Mesenchymal stem cell (in vitro differentiated cells and primary cell): ENCODE measurements at regions not wholly inside any gene's neighbourhood (a gene's known extent, or its start where the extent isn't known, plus 50 kb on each side); places are given as distances from the start of the nearest gene placed in this dataset.

Experiments
- DNase-seq: peaks from one replicate; pipeline ENCODE4 v3.0.0-alpha.2; 2013
- H2AFZ ChIP-seq: one replicate; pipeline ENCODE4 v1.6.1; 2013; ENCODE audit warnings: low read depth, mild to moderate bottlenecking, control low read depth, inconsistent platforms, low read length, moderate library complexity
- H2AK5ac ChIP-seq: 2 replicates; pipeline ENCODE4 v1.6.1; 2013; ENCODE audit warnings: low read length, moderate library complexity, mild to moderate bottlenecking, inconsistent platforms; ENCODE audit not compliant: severe bottlenecking
- H2BK120ac ChIP-seq: one replicate; pipeline ENCODE4 v1.6.1; 2013; ENCODE audit warnings: low read depth, mild to moderate bottlenecking, inconsistent platforms, low read length, moderate library complexity
- H2BK12ac ChIP-seq, 2 experiments: one replicate each; pipeline ENCODE4 v1.6.1; 2013; ENCODE audit warnings: inconsistent platforms in 2 of 2, low read length in 2 of 2, mild to moderate bottlenecking in 2 of 2, moderate library complexity in 2 of 2, control low read depth in 1 of 2
- H2BK15ac ChIP-seq: one replicate; pipeline ENCODE4 v1.6.1; 2013; ENCODE audit warnings: mild to moderate bottlenecking, low read depth, inconsistent platforms; ENCODE audit not compliant: poor library complexity, severe bottlenecking
- H2BK5ac ChIP-seq: 2 replicates; pipeline ENCODE4 v1.6.1; 2013; ENCODE audit warnings: low read depth, mild to moderate bottlenecking, low read length, control low read depth, inconsistent platforms; ENCODE audit not compliant: poor library complexity, severe bottlenecking
- H3K14ac ChIP-seq, 2 experiments: one replicate each; pipeline ENCODE4 v1.6.1; 2013; ENCODE audit warnings: inconsistent platforms in 2 of 2, low read length in 2 of 2, control low read depth in 1 of 2, mild to moderate bottlenecking in 1 of 2, moderate library complexity in 1 of 2
- H3K18ac ChIP-seq, 2 experiments: one replicate each; pipeline ENCODE4 v1.6.1; 2013; ENCODE audit warnings: inconsistent platforms in 2 of 2, low read length in 2 of 2, control low read depth in 1 of 2, low read depth in 1 of 2, mild to moderate bottlenecking in 1 of 2
- H3K23ac ChIP-seq, 2 experiments: one replicate each; pipeline ENCODE4 v1.6.1; 2013; ENCODE audit warnings: inconsistent platforms in 2 of 2, low read length in 2 of 2, mild to moderate bottlenecking in 2 of 2, moderate library complexity in 2 of 2, control low read depth in 1 of 2
- H3K27ac ChIP-seq: 2 replicates; pipeline ENCODE4 v1.5.1; 2013; ENCODE audit warnings: mild to moderate bottlenecking, moderate library complexity, low read length, control low read depth, inconsistent platforms; ENCODE audit not compliant: poor library complexity, severe bottlenecking
- H3K27me3 ChIP-seq, 2 experiments: 2 replicates each; pipeline versions ENCODE4 v1.6.1 to v1.7.0; 2013; ENCODE audit warnings: low read length in 2 of 2, mild to moderate bottlenecking in 2 of 2, moderate library complexity in 2 of 2, control low read depth in 1 of 2, inconsistent platforms in 1 of 2; ENCODE audit not compliant: control insufficient read depth in 1 of 2, insufficient read depth in 1 of 2
- H3K36me3 ChIP-seq, 2 experiments: 2 replicates each; pipeline versions ENCODE4 v1.6.1 to v1.7.0; 2013; ENCODE audit warnings: low read length in 2 of 2, control low read depth in 1 of 2, inconsistent platforms in 1 of 2, low read depth in 1 of 2, mild to moderate bottlenecking in 1 of 2; ENCODE audit not compliant: insufficient read depth in 2 of 2, control insufficient read depth in 1 of 2
- H3K4ac ChIP-seq, 2 experiments: one replicate each; pipeline ENCODE4 v1.6.1; 2013; ENCODE audit warnings: inconsistent platforms in 2 of 2, low read length in 2 of 2, mild to moderate bottlenecking in 2 of 2, moderate library complexity in 2 of 2, control low read depth in 1 of 2, low read depth in 1 of 2
- H3K4me1 ChIP-seq: 2 replicates; pipeline ENCODE4 v1.6.1; 2013; ENCODE audit warnings: low read depth, low read length, control low read depth; ENCODE audit not compliant: control insufficient read depth, insufficient read depth
- H3K4me2 ChIP-seq: 2 replicates; pipeline ENCODE4 v1.6.1; 2013; ENCODE audit warnings: low read length, mild to moderate bottlenecking, inconsistent platforms; ENCODE audit not compliant: poor library complexity, severe bottlenecking
- H3K4me3 ChIP-seq, 2 experiments: 2 replicates each; pipeline versions ENCODE4 v1.5.1 to v1.7.0; 2013; ENCODE audit warnings: low read length in 2 of 2, mild to moderate bottlenecking in 2 of 2, control low read depth in 1 of 2, low read depth in 1 of 2; ENCODE audit not compliant: insufficient read depth in 1 of 2
- H3K79me1 ChIP-seq: replicated peaks from 2 replicates; pipeline ENCODE4 v1.6.1; 2013; ENCODE audit warnings: mild to moderate bottlenecking, control low read depth, low read length, inconsistent platforms; ENCODE audit not compliant: poor library complexity, severe bottlenecking
- H3K9ac ChIP-seq: 2 replicates; pipeline ENCODE4 v1.7.0; 2013; ENCODE audit warnings: mild to moderate bottlenecking, low read length, moderate library complexity
- H3K9me3 ChIP-seq: 2 replicates; pipeline ENCODE4 v1.7.0; 2013; ENCODE audit warnings: mild to moderate bottlenecking, low read length; ENCODE audit not compliant: control insufficient read depth
- H4K8ac ChIP-seq: one replicate; pipeline ENCODE4 v1.6.1; 2013; ENCODE audit warnings: inconsistent platforms, mild to moderate bottlenecking, low read length, moderate library complexity
- H4K91ac ChIP-seq: one replicate; pipeline ENCODE4 v1.6.1; 2013; ENCODE audit warnings: mild to moderate bottlenecking, low read length, inconsistent platforms
- WGBS: methylation state at CpG from one replicate; pipeline ENCODE4 v1.1.7; 2013; ENCODE audit warnings: mixed read lengths; 5-methylcytosine and 5-hydroxymethylcytosine counted together

DNA sequence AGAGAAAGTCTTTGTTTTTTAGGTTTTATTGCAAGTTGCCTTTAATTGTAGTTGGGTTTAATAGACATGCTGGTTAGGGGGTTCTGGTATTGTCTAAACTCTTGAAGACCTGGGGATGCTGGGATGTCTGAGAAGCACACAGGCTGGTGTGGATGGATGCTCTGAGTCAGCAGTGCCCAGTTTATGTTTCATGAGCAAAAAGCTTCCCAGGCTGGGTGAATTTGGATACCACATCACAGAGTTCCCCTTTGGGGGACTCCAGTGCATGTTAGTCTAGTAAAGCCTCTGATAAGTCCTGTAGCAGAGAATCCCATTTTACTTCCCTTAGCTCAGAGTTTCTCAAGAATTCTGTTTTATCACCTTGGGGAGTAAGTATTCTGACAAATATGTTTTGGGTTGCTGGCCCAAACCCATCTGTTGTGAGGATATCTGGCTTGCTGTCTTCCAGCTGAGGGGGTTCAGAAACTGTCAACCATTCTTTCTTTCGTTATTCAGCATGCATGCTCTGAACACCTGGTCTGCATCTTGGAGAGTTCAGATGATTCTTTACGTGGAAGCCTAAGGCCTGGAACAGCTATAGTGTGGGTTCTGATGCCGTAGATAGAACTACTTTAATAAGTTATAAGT lies 509.1 kb downstream of the VRK1 start:
- Histone ChIP-seq H2AK5ac (no peak overlapping the region), H3K27ac (no peak overlapping the region), H4K8ac (no peak overlapping the region), H3K14ac (no peak overlapping the region), H3K9ac (no peak overlapping the region), H3K23ac (no peak overlapping the region), H3K18ac (no peak overlapping the region), H3K4me3 (no peak overlapping the region), H2BK5ac (no peak overlapping the region), H4K91ac (no peak overlapping the region), H3K36me3 (no peaks in the 10 kb centered on the region), H2AFZ (no peak overlapping the region), H3K27me3 (no peaks in the 10 kb centered on the region), H3K4ac (no peak overlapping the region), H2BK120ac (no peak overlapping the region), H3K4me2 (no peak overlapping the region), H3K9me3 (no peaks in the 10 kb centered on the region), H2BK12ac (no peak overlapping the region), H2BK15ac (no peak overlapping the region), H3K79me1 (no peaks in the 10 kb centered on the region), H3K4me1 (no peaks in the 10 kb centered on the region)
- 83% methylated on average over 1 of the region's 3 CpGs for WGBS
- DNase-seq = no peak

DNA sequence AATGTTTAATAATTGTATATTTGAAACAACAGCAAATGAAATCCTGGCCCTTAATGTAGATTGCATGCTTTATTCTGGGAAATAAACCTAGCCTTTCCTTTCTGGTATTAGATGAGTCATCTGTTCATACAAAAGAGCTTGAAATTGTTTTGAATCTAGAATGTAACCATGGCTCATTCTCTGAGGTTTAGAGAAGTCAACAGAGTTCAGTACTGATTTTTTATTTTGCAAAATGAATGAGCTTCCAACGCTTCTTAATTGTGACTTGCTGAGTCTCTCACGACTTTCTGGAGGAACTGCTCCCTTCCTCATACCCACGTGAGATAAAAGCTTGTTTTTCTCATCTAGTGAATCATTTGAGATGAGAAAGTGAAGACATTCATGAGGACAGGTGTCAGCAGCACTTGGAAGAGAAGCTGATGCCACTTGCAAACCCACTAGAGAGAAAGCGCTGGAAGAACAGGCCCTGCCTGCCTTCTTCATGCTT lies 509.6 kb downstream of the VRK1 start:
- Histone ChIP-seq H2AK5ac (no peak overlapping the region), H3K79me1 (no peaks in the 10 kb centered on the region), H2AFZ (no peak overlapping the region), H3K23ac (no peak overlapping the region), H3K27ac (no peak overlapping the region), H3K9ac (no peak overlapping the region), H3K4me2 (no peak overlapping the region), H2BK120ac (no peak overlapping the region), H3K9me3 (no peaks in the 10 kb centered on the region), H3K4me3 (no peak overlapping the region), H4K8ac (no peak overlapping the region), H3K4ac (no peak overlapping the region), H3K4me1 (no peaks in the 10 kb centered on the region), H3K27me3 (no peaks in the 10 kb centered on the region), H3K18ac (no peak overlapping the region), H4K91ac (no peak overlapping the region), H2BK5ac (no peak overlapping the region), H3K14ac (no peak overlapping the region), H2BK15ac (no peak overlapping the region), H3K36me3 (no peaks in the 10 kb centered on the region), H2BK12ac (no peak overlapping the region)
- WGBS = 73% methylated on average over 3 of the region's 4 CpGs
- DNase-seq = no peak

DNA sequence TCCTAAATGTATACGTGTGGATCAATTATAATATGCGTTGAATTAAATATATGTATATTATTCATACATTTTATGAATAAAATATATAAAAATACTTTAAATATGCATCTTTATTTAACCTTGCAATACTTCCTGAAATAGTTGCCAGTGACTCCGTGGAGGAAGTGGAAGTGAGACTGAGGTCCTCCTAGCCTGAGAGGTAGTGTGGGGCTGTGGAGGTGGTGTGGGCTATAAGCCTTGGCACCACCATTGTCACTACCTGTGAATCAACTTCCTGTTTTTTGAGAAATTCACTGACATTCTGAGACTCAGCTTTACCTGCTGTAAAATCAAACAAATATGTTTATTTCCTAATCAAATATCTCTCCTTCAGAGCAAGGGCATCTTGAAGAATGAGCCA lies 514.2 kb downstream of the VRK1 start:
- H2AFZ ChIP-seq = no peak overlapping the region
- H3K9ac ChIP-seq = no peak overlapping the region
- no peak overlapping the region for H3K18ac ChIP-seq
- H3K79me1 ChIP-seq = no peaks in the 10 kb centered on the region
- H4K8ac ChIP-seq = no peak overlapping the region
- H3K36me3 ChIP-seq = no peaks in the 10 kb centered on the region
- H3K4me1 ChIP-seq = no peaks in the 10 kb centered on the region
- no peak overlapping the region for H3K4ac ChIP-seq
- H3K9me3 ChIP-seq = peaks cover 9% of the 10 kb centered on the region
- H4K91ac ChIP-seq = no peak overlapping the region
- H3K4me3 ChIP-seq = no peak overlapping the region
- no peak overlapping the region for H2BK5ac ChIP-seq
- H2BK120ac ChIP-seq = no peak overlapping the region
- WGBS = 71% methylated on average over 1 of the region's 3 CpGs
- no peak overlapping the region for H3K27ac ChIP-seq
- no peaks in the 10 kb centered on the region for H3K27me3 ChIP-seq
- no peak for DNase-seq
- H2BK15ac ChIP-seq = no peak overlapping the region
- no peak overlapping the region for H3K14ac ChIP-seq
- H3K4me2 ChIP-seq = no peak overlapping the region
- H3K23ac ChIP-seq = no peak overlapping the region
- H2AK5ac ChIP-seq = no peak overlapping the region
- H2BK12ac ChIP-seq = no peak overlapping the region

DNA sequence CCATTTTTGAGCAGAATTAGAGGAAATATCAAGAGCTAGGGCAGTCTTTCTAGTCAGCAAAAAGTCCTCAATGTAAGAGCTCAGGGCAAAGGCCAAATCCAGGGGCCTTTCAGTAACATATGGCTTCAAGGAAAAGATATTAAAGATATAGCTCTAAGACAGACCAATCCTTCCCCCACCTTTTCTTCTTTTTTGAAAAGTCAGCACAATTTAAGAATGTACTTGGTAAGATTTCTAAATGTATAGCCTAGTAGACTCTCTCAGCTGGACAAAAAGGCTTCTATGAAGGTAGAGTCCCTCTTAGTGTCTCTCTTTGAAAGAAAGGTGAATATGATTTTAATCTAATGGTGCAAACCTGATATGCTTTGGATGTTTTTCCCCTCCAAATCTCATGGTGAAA lies 515.7 kb downstream of the VRK1 start:
- H3K4ac ChIP-seq = no peak overlapping the region
- no peaks in the 10 kb centered on the region for H3K27me3 ChIP-seq
- no peak overlapping the region for H3K4me3 ChIP-seq
- no peak overlapping the region for H2BK120ac ChIP-seq
- H3K27ac ChIP-seq = no peak overlapping the region
- no peak overlapping the region for H3K23ac ChIP-seq
- no peak overlapping the region for H2AFZ ChIP-seq
- H2BK5ac ChIP-seq = no peak overlapping the region
- H3K14ac ChIP-seq = no peak overlapping the region
- H2BK12ac ChIP-seq = no peak overlapping the region
- H3K9ac ChIP-seq = no peak overlapping the region
- H3K4me1 ChIP-seq = no peaks in the 10 kb centered on the region
- no peak overlapping the region for H2BK15ac ChIP-seq
- H3K36me3 ChIP-seq = no peaks in the 10 kb centered on the region
- H4K8ac ChIP-seq = no peak overlapping the region
- no peak for DNase-seq
- H3K79me1 ChIP-seq = no peaks in the 10 kb centered on the region
- H4K91ac ChIP-seq = no peak overlapping the region
- no peak overlapping the region for H3K4me2 ChIP-seq
- H3K18ac ChIP-seq = no peak overlapping the region
- no peak overlapping the region for H2AK5ac ChIP-seq
- H3K9me3 ChIP-seq = peaks cover 9% of the 10 kb centered on the region
